Central memory CD4-positive, alpha-beta T cell (primary cell): ENCODE measurements at regions not wholly inside any gene's neighbourhood (a gene's known extent, or its start where the extent isn't known, plus 50 kb on each side); places are given as distances from the start of the nearest gene placed in this dataset.

Source experiments
- DNase-seq: peaks from one replicate; pipeline ENCODE4 v3.0.0; 2022

DNA sequence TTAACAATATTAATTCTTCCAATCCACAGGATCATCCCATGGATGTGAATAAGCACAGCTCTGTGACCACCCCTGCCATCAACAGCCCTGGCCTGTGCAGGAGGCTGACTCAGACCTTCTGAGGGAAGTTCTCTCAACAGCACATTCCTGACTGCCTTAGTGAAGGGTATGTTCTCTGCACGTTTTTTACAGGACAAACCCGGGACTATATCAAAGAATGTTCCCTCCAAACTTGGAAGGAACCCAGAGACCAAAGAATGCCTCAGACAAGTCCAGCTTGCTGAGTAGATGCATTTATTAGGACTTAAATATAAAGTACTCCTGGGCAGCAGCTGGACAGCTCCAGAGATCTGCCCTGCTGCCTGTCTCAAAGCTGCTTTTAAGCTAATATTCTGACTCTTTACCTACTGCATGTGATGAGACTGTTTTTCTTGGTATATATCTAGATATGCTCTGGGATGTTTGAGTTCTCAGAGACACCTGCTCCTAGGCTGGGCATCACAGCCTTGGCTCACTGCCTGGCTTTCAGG, 1127.8 kb upstream of the PRKX start:
- DNase-seq: no peak

DNA sequence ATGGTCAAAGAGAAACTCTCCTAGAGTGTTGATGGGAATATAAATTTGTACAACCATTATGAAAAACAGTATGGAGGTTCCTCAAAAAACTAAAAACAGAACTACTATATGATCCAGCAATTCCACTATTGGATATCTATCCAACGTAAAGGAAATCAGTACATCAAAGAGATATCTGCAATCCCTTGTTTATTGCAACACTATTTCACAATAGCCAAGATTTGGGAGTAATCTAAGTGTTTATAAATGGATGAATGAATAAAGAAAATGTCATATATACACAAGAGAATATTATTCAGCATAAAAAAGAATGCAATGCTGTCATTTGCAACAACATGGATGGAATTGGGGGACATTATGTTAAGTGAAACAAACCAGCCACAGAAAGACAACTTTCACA, 1118.1 kb upstream of the PRKX start:
- no peak for DNase-seq

DNA sequence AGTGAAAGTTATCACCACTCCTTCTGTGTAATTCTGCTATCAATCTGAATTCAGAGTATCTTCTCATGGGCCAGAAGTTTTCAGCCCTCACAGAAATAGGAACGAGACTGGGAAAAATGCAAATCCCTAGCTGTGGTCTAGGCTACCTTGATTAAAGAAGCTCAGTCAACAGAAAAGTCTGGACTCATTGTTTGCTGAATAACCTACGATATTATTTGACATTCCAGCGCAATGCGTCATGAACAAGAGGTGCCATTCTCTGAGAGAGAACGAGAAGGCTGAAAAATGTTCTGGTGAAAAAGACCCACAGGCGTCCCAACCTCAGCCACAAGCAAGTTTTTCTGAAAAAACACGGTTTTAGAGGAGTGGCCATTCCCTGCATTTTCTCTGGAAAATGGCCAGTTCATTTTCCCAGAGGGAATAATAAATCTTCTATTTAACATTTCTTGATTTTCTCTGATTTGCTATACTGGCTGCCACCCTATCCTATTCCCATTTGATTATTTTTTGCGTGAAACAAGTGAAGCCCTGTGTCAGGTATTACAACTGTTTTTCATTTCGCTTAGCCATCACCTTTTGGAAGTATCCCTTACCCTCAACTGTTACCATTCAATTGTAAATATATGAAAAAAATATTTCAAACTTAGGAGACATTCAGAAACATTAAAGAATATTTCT, 1117.6 kb upstream of the PRKX start:
- DNase-seq: no peak

DNA sequence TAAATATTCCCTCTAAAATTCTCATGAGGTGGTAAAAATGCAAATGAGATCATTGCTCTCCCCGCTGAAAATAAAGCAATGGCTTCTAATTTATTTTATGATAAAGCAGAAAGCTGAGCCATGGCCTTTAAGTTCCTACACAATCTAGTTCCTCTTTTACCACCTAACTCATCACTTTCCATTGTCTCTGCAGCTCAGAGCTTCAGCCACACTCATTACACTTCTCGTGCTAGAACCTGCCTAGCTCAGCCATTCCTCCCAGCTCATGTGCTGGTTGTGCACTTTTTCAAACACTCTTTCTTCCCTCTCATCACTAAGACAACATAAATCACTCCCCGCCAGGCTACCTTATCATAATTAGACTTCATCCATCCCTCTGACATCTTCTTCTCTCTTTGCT, 1112.1 kb upstream of the PRKX start:
- DNase-seq: no peak

GRCh38 chrX:4809571-4809970, 1096.1 kb upstream of the PRKX start:
- no peak for DNase-seq

- no peak for DNase-seq
Observed at GRCh38 chrX:4805502-4805901, 1092.1 kb upstream of the PRKX start.

DNA sequence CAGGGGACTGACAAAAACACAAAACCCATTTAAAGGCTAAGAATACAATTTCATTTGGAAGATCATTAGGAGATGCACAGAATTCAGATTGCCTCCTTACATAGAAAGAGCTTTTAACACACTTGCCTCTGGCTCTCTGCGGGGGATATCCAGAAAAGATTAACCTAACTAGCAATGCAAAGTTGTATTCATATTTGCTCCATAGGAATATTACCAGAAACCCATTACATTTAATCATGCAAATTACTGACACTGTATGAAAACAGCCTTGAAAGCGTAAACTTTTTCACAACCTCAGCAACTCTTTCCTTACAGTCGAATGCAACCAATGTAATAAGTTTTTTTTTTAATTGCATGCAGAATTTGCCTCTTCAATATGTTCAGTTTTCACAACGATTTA, 1087.3 kb upstream of the PRKX start:
- no peak for DNase-seq

- DNase-seq: no peak
Observed at GRCh38 chrX:4787971-4788370, 1074.5 kb upstream of the PRKX start.

DNA sequence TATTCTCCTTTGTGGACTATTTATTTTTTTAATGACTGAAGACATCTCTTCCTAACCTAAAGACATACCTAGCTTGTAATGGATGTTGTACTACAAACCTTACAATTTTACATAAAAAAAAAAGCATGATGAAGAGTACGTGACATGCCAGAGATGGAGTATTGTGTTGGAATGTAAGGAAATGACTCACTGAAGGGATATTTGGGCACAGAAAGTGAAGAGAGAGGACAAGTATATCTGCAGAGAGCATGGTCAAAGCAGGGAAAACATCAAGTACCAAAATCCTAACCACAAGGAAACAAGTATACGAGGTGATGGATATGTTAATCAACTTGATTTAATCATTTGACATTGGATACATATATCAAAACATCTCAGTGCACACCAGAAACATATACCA, 1051.4 kb upstream of the PRKX start:
- DNase-seq: no peak

GRCh38 chrX:4762196-4762595, 1048.7 kb upstream of the PRKX start:
- DNase-seq: no peak

DNA sequence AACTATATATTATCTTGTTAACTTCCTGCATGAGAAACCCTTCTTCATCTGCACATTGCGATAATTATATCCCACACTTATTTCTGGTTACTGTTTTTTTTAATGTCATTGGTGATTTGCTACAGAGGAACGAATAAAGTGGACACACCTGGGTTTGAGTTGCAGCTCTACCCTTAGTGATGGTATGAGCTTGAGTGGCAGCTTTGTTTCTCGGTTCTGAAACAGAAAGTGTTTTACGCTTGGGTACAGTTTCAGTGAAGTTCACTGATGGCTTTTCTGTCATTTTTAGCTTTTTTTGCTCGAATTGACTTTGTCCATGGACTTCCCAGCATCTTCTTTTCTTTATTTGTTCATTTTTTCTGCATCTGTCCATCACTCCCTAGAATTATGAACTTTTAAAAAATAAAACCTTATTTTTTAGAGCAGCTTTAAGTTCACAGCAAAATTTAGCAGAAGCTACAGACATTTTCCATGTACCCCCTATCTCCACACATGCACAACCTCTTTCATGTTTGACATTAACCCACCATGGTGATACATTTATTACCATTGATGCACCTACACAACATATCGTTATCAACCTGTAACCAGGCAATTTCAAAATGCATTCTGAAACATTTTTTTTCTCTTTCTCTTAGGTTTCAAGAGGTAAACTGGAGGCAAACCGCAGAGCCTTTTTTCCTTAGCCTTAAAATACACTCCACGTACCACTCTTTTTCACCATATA, 1041.6 kb upstream of the PRKX start:
- no peak for DNase-seq

DNA sequence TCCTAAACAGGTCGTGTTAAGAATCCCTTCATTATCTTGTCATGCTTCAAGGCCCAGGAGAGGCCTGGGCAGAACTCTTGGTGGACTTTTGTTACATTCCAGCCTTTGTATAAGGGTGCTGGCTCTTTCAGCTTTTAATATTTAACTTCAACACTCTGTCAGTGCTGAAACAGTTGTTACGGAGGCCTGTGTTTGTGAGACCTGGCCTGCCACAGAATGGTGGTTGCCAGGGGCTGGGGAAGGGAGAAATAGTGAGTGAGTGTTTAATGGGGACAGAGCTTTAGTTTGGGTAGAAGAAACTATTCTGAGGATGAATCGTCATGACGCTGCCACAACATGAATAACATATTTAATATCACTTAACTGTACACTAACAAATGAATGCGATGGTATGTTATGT, 1027.6 kb upstream of the PRKX start:
- DNase-seq: no peak

DNA sequence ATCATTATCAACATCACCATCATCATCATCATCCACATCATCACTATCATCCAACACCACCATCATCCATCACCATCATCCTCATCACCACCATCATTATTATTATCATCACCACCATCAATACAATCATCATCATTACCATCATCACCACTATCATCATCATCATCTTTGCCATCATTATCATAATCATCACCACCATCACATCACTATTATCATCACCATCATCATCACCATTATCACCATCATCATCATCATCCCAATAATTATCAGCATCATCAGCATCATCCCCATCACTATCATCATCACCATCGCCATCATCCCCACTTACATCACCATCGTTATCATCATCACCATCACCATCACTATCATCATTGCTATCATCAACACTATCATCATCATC, 1021.9 kb upstream of the PRKX start:
- DNase-seq: no peak

- DNase-seq: no peak
Observed at GRCh38 chrX:4710618-4711433, 997.4 kb upstream of the PRKX start.

DNA sequence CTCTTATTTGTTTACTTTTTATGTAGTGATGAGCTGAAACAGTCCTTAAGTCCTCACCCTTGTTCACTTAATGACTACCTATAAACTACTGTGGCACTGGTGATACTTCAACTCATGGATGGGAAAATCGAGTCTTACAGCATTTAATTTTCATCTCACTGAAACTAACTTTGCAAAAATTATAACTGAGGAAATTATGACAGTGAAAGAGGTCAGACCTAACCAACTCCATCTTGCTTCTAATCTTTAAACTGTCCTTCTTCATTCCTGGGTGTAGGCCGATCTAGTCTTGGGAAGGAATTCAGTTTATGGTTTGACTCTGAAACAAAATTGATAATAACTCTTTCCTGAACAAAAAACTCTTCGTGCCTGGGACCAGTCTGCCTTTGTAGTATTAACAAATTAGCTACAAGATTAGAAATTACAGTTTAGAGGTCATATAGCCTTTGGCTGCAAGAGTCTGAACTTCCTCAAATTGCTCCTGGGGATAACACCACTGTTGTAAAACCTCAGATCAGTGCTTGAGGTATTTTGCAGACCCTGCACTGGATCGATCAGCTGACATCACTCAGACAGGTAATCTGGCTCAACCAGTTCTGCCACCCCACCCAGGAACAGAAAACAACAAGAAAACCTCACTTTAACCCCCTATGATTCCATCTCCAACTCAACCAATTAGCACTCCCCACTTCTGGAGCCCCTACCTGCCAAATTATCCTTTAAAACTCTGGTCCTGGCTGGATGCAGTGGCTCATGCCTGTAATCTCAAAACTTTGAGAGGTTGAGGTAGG, 995.7 kb upstream of the PRKX start:
- no peak for DNase-seq

DNA sequence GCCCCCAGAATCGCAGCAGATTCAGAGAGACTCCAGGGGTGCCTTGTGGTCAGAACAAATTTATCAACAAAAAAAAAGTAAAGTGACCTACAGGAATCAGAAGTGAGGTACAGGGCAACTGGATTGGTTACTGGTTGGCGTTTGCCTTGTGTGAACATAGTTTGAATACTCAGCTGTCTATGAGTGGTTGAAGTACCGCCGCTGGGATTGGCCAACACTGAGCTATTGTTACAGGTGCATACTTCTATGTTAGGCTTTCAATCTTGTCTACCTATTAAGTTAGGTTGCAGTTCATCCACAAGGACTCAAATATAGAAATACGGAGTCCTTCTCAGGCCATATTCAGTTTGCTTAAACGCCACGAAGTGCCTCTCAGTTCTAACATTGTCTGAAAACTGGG, 993.5 kb upstream of the PRKX start:
- no peak for DNase-seq

- DNase-seq: no peak
Observed at GRCh38 chrX:4690521-4690920, 977.1 kb upstream of the PRKX start.

- no peak for DNase-seq
Observed at GRCh38 chrX:4682636-4683035, 969.2 kb upstream of the PRKX start.

GRCh38 chrX:4675686-4676300, 962.3 kb upstream of the PRKX start:
- no peak for DNase-seq

- DNase-seq: no peak
Observed at GRCh38 chrX:4674028-4674782, 960.8 kb upstream of the PRKX start.

DNA sequence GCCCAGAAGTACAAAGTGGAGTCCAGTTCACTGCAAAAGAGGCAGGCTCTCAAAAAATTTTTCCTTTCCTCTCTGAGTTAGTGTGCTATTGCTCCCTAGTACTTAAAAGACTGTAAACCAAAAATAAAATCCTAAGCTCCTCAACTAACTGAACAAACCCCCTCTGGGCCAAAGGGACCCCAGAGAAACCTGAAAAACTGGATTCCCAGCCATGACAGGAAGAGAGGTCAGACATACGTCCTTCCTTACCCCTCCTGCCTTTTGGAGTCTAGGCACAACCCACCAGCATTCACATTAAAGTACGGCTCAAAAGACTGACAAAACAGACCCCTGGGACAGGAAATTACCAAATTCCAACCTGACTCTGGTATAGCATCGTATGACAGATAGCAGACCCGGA, 957.9 kb upstream of the PRKX start:
- no peak for DNase-seq

DNA sequence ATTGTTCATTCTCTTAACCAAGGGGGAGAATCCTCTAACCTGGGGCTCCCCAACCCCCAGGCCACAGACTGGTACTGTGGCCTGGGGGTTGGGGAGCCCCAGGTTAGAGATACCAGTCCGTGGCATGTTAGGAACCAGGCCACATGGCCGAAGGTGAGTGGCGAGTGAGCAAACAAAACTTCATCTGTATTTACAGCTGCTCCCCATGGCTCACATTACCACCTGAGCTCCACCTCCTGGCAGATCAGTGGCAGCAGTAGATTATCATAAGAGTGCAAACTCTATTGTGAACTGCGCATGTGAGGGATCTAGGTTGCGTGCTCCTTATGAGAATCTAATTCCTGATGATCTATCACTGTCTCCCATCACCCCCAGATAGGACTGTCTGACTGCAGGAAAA, 957.2 kb upstream of the PRKX start:
- DNase-seq: no peak
